Upper lobe of left lung (tissue), 6 donors: ENCODE measurements at regions not wholly inside any gene's neighbourhood (a gene's known extent, or its start where the extent isn't known, plus 50 kb on each side); places are given as distances from the start of the nearest gene placed in this dataset.
A peak's percentile ranks its signal among the peaks of the same experiment; 100 is the strongest.

Experiments used
- ATAC-seq, 2 donors: fragments of 200-7000 bp; cut with Tn5 transposase; one replicate each; pipeline ENCODE4 v1.9.1; 2022; ENCODE audit warnings: mild to moderate bottlenecking in 2 of 2, moderate library complexity in 2 of 2; ENCODE audit not compliant: low FRiP score in 2 of 2
- DNase-seq, 2 donors: peaks; one replicate each; pipeline ENCODE4 v3.0.0-alpha.2; 2019 to 2020
- H3K27ac ChIP-seq, 4 donors: fragments of 200-600 bp; sonication (generic); one replicate each; pipeline ENCODE4 v1.5.1; 2016 to 2019
- H3K27me3 ChIP-seq, 4 donors: fragments of 200-600 bp; sonication (generic); one replicate each; pipeline ENCODE4 v1.5.1; 2017 to 2019
- H3K36me3 ChIP-seq, 4 donors: fragments of 200-600 bp; sonication (generic); one replicate each; pipeline ENCODE4 v1.5.1; 2016 to 2019
- H3K4me1 ChIP-seq, 4 donors: fragments of 200-600 bp; sonication (generic); one replicate each; pipeline ENCODE4 v1.5.1; 2018 to 2019
- H3K4me3 ChIP-seq, 4 donors: fragments of 200-600 bp; sonication (generic); one replicate each; pipeline ENCODE4 v1.5.1; 2017 to 2019; ENCODE audit warnings: mild to moderate bottlenecking in 2 of 4, moderate library complexity in 1 of 4
- H3K9me3 ChIP-seq, 4 donors: fragments of 200-600 bp; sonication (generic); one replicate each; pipeline ENCODE4 v1.5.1; 2018 to 2019
- EP300 ChIP-seq, 4 donors: sonication (generic); formaldehyde crosslinking; IDR thresholded peaks; one replicate each; pipeline ENCODE4 v1.5.1; 2017; ENCODE audit warnings: antibody characterized with exemption in 4 of 4, control low read depth in 2 of 4
- POLR2A ChIP-seq, 4 donors: fragments of 450-650 bp; IDR thresholded peaks; one replicate each; pipeline ENCODE4 v1.5.1; 2016 to 2017; ENCODE audit warnings: antibody characterized with exemption in 4 of 4, mild to moderate bottlenecking in 2 of 4
- POLR2AphosphoS5 ChIP-seq, 2 donors: sonication (generic); formaldehyde crosslinking; IDR thresholded peaks; one replicate each; pipeline ENCODE4 v1.5.1; 2017; ENCODE audit warnings: antibody characterized with exemption in 2 of 2
- WGBS, 2 donors: methylation state at CpG; one replicate each; pipeline ENCODE4 v1.1.5; 2017 to 2018; 5-methylcytosine and 5-hydroxymethylcytosine counted together
- TF ChIP-seq, protein P1 (sequence below), 6 experiments: fragments of 450-650 bp in 4 of 6; fragments of 200-600 bp in 2 of 6; sonication (generic) in 2 of 6; IDR thresholded peaks; one replicate each; pipeline ENCODE4 v1.5.1; 2016 to 2019; ENCODE audit warnings: antibody characterized with exemption in 6 of 6
- donor health status: DM: no; HTN: no; CAD: no; lungs with moderate emphysema.
- donor health status: DM: no; HTN: yes; CAD: no; lungs with severe emphysema.

DNA sequence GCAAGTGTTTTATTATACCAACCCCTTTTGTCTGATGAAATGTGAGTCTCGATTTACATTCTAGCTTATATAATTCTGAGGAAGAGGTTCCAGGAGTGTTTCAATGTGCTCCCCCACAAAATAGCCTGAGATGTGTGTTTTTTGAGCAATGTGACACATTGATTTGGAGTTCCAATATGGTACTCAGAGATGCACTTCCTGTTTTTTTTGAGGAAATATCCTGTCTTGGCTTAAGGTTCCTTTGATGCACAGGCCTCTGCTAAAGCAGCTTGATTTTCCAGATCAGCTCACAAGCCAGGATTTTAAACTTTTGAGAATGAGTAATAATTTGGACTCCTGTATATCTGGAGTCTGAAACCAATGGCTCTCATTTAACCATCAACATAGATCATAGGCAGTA lies 221.4 kb downstream of the ACTR3 start:
- no peaks in the 10 kb centered on the region for H3K36me3 ChIP-seq
- 81 to 87% methylated on average over 1 of the region's 1 CpG for whole genome bisulfite sequencing, 2 donors
- TF ChIP-seq, protein P1, sequence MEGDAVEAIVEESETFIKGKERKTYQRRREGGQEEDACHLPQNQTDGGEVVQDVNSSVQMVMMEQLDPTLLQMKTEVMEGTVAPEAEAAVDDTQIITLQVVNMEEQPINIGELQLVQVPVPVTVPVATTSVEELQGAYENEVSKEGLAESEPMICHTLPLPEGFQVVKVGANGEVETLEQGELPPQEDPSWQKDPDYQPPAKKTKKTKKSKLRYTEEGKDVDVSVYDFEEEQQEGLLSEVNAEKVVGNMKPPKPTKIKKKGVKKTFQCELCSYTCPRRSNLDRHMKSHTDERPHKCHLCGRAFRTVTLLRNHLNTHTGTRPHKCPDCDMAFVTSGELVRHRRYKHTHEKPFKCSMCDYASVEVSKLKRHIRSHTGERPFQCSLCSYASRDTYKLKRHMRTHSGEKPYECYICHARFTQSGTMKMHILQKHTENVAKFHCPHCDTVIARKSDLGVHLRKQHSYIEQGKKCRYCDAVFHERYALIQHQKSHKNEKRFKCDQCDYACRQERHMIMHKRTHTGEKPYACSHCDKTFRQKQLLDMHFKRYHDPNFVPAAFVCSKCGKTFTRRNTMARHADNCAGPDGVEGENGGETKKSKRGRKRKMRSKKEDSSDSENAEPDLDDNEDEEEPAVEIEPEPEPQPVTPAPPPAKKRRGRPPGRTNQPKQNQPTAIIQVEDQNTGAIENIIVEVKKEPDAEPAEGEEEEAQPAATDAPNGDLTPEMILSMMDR (IDR thresholded peaks at IDR 0.05), result no peak
- no peak for TF ChIP-seq POLR2AphosphoS5 (IDR thresholded peaks at IDR 0.05)
- TF ChIP-seq EP300 (IDR thresholded peaks at IDR 0.05), result no peak
- TF ChIP-seq POLR2A (IDR thresholded peaks at IDR 0.05), result no peak
- no peak overlapping the region for H3K4me3 ChIP-seq
- no peaks in the 10 kb centered on the region for H3K4me1 ChIP-seq
- H3K27ac ChIP-seq, result no peak overlapping the region
- DNase-seq, result no peak
- H3K9me3 ChIP-seq, result no peaks in the 10 kb centered on the region
- H3K27me3 ChIP-seq, result no peaks in the 10 kb centered on the region
- no peak for ATAC-seq

DNA sequence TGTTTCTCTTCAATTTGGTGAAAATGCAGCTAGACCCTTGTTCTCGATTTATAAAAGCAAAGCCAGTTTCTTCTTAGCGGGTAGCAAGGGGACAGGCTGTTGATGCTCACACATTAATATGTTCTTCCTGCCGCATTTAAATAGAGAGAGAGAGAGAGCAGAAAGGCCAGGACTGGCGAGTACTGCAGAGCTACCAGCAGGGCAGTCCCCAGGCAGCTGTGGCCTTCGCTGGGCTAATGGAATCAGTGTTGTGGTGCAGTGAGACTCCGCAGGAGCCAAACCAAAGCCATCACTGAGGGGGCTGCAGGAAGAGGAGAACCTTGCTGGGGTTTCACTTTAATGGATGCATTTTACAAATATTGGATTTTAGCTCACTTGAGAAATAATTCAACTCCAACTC lies 223.6 kb downstream of the ACTR3 start:
- Histone ChIP-seq H3K4me1 (no peaks in the 10 kb centered on the region), H3K27me3 (no peaks in the 10 kb centered on the region), H3K27ac (no peak overlapping the region), H3K36me3 (no peaks in the 10 kb centered on the region), H3K9me3 (no peaks in the 10 kb centered on the region), H3K4me3 (no peak overlapping the region)
- 74% methylated on average over 6 of the region's 6 CpGs for WGBS, 2 donors
- DNase-seq (no peak), ATAC-seq (no peak)
- TF ChIP-seq POLR2AphosphoS5 (IDR thresholded peaks at IDR 0.05), result no peak
- TF ChIP-seq, protein P1 (IDR thresholded peaks at IDR 0.05), result no peak
- no peak for TF ChIP-seq EP300 (IDR thresholded peaks at IDR 0.05)
- TF ChIP-seq POLR2A (IDR thresholded peaks at IDR 0.05), result no peak

DNA sequence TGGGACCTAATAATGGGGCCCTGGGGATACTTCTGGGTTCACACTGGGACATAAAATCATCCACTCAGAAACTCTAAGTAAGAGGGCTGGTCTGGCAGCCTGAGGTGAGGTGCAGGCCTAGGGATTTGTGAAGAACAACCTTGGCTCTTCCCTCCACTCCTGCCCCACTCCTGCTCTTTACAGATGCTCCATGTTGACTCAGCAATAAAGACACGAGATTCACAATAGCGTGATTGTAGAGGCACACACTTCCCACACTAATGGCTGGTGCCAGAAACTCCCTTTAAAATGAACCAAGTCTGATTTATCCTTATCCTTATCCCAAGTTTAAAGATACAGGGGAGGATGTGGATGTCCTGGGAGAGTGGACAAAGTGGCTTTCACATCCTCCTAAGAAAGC lies 228.2 kb downstream of the ACTR3 start:
- Histone ChIP-seq H3K4me1 (no peaks in the 10 kb centered on the region), H3K4me3 (no peak overlapping the region), H3K27ac (no peak overlapping the region), H3K9me3 (no peaks in the 10 kb centered on the region), H3K27me3 (no peaks in the 10 kb centered on the region), H3K36me3 (no peaks in the 10 kb centered on the region)
- DNase-seq (no peak), ATAC-seq (no peak)
- 78 to 93% methylated on average over 2 of the region's 2 CpGs for WGBS, 2 donors
- TF ChIP-seq, protein P1 (IDR thresholded peaks at IDR 0.05), result no peak
- TF ChIP-seq POLR2A (IDR thresholded peaks at IDR 0.05) (no peak), POLR2AphosphoS5 (IDR thresholded peaks at IDR 0.05) (no peak), EP300 (IDR thresholded peaks at IDR 0.05) (no peak)

DNA sequence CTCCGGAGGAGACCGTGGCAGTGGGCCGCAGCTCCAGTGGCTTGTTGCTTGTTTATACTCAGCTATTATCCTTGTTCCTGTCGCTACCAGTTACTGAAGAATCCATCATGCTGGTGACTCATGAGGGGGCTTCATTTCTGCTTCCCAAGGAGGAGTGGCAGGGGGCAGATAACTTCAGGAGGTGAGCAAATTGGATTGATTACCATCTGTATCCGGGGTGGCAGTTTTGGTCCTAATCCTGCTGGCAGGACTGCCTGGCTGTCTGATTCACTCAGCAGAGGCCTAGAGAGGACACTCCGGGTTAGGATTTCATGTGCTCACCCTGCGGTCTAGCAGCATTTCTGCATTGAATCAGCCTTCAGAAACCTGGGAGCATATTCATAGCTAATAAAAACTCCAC lies 230.0 kb downstream of the ACTR3 start:
- 68 to 74% methylated on average over 5 to 7 of the region's 7 CpGs for WGBS, 2 donors

DNA sequence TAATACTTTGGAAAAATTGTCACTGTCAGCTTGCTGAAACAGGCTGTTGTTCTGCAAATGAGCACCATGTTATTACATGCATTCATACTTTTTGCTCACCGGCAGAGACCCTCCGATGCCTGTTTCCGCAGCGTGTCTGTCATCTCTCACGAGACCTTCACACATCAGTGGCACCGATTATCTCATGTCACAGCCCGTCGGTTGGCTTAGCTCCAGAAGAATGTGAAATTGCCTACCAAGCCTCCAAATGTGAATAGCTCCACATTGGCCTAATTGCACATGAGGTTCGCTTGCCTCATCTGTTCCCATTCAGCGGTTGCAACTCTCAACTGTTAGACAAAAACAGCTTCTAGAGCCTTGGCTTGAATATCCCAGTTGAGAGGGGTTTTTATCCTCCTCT lies 233.0 kb downstream of the ACTR3 start:
- TF ChIP-seq, protein P1 (IDR thresholded peaks at IDR 0.05), result no peak
- TF ChIP-seq EP300 (IDR thresholded peaks at IDR 0.05) (no peak), POLR2A (IDR thresholded peaks at IDR 0.05) (no peak), POLR2AphosphoS5 (IDR thresholded peaks at IDR 0.05) (no peak)
- H3K36me3 ChIP-seq, result no peaks in the 10 kb centered on the region
- 69 to 72% methylated on average over 10 of the region's 10 CpGs for WGBS, 2 donors
- H3K9me3 ChIP-seq, result no peaks in the 10 kb centered on the region
- H3K27ac ChIP-seq, result no peak overlapping the region
- ATAC-seq, result no peak
- no peaks in the 10 kb centered on the region for H3K4me1 ChIP-seq
- no peak for DNase-seq
- no peaks in the 10 kb centered on the region for H3K27me3 ChIP-seq
- H3K4me3 ChIP-seq, result no peak overlapping the region

More for the DNA sequence above, 230.0 kb downstream of the ACTR3 start:
- DNase-seq, result no peak
- Histone ChIP-seq H3K27ac (no peak overlapping the region), H3K4me1 (no peaks in the 10 kb centered on the region), H3K9me3 (no peaks in the 10 kb centered on the region), H3K4me3 (no peak overlapping the region), H3K36me3 (no peaks in the 10 kb centered on the region), H3K27me3 (no peaks in the 10 kb centered on the region)
- ATAC-seq, result peak in 1 of 2 donors; percentile 78
- TF ChIP-seq EP300 (IDR thresholded peaks at IDR 0.05), result no peak
- no peak for TF ChIP-seq POLR2A (IDR thresholded peaks at IDR 0.05)
- TF ChIP-seq, protein P1 (IDR thresholded peaks at IDR 0.05), result no peak
- no peak for TF ChIP-seq POLR2AphosphoS5 (IDR thresholded peaks at IDR 0.05)
